ENCODE measurements at regions not wholly inside any gene's neighbourhood (a gene's known extent, or its start where the extent isn't known, plus 50 kb on each side); places are given as distances from the start of the nearest gene placed in this dataset.
"Not testable (repeated sequence)": the region's sequence is repeated elsewhere in the genome, so short reads cannot be mapped to it uniquely, and the experiment has no call there.

DNA sequence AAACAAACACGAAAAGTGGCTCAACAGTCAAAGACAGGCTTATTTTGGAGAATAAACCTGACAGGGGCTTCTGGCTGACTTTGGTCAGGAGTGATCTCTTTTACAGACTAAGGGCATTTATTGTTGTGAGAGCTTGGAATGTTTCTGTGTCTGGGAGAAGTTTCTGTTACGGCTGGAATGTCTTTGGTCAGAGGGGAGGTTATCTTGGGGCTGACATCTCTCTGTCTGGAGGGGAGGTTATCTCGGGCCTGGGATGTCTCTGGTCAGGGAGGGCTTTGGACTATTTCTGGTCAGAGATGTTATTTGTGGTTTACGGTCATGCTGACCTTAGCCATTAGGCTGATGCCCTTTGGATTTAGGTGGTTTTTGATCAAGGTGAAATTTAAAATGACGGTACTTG lies 345.5 kb upstream of the FSIP2 start:
- DNase-seq, result no peak

DNA sequence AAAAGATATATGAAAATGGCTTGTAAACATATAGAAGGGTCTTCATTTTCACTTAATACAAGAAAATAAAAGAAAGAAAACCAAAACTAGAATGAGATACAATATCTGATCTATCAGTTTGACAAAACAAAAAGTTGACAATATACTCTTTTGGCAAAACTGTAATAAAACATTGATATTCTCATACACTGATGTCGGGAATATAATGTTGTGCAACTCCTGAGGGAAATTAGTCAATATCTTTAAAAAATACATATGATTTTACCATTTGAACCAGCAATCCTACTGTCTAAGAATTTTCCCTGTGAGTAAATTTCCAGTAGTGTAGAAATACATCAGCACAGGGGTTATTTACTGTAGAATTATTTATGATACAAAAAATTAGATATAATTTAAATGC lies 336.1 kb upstream of the FSIP2 start:
- no peak for DNase-seq

GRCh38 chr2:185404578-185404977 lies 334.0 kb upstream of the FSIP2 start:
- no peak for DNase-seq

DNA sequence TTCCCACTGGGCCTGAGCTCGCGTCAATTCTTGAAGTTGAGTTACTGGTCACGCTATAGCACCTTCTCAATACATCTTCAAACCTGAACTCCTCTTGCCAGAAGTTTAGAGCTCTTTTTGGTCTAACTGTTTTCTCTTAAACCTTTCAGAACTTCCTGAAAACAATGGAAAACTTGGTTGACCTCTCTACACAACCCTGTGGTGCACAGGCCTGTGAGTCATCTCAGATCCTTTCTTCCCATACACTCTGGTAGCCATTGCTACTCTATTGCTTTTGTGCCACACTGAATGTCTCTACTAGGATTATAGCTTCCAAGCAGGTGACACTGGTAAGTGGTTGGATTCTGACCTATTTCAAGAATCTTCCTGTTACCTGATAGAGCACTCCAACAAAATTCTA lies 321.5 kb upstream of the FSIP2 start:
- DNase-seq, result no peak

GRCh38 chr2:185417688-185418087 lies 320.9 kb upstream of the FSIP2 start:
- no peak for DNase-seq

GRCh38 chr2:185424958-185425629 lies 313.5 kb upstream of the FSIP2 start:
- not testable (repeated sequence) for DNase-seq

GRCh38 chr2:185428000-185428399 lies 310.6 kb upstream of the FSIP2 start:
- DNase-seq, result no peak

- no peak for DNase-seq
These were observed 304.8 kb upstream of the FSIP2 start for GRCh38 chr2:185433824-185434223.

DNA sequence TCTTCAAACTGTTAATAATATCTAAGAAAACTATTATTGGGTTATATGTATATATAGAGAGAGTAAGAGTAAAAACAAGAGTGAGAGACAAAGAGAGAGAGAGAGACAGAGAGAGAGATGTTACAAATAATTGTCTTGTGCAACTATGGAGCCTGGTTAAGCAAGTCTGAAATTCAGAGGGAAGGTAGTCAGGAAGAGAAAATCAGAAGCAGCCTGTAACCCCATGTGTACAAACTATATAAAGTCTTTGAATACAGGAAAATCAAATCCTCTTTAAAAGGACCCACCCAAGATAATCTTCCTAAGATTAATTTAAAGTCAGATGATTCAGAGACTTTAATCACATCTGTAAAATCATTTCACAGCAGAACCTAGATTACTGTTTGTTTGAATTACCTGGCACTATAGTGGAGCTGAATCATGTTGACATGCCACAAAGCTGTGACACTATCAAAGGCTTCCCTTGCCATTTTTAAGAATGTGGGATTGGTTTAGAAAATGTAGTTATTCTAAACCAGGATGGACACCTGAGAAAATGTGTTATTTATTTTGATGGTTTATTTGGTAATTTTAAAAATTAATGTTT lies 301.7 kb upstream of the FSIP2 start:
- no peak for DNase-seq

GRCh38 chr2:185441486-185442005 lies 297.1 kb upstream of the FSIP2 start:
- no peak for DNase-seq

GRCh38 chr2:185456517-185456916 lies 282.1 kb upstream of the FSIP2 start:
- DNase-seq, result no peak

DNA sequence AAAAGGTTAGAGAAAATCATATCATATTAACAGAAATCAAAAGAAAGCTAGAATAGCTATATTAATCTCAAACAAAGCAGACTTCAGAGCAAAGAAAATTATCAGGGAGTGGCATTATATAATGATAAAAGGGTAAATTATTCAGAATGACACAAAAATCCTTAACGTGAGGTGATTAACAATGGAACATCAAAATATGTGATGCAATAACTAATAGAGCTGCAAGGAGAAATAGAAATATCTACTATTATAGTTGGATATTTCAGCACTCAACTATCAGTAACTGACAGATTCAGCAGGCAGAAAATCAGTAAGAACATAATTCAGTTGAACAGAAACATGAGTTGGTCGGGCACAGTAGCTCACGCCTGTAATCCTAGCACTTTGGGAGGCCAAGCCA lies 275.1 kb upstream of the FSIP2 start:
- no peak for DNase-seq

- no peak for DNase-seq
These were observed 271.7 kb upstream of the FSIP2 start for GRCh38 chr2:185466915-185467314.

- DNase-seq, result no peak
These were observed 267.2 kb upstream of the FSIP2 start for GRCh38 chr2:185471441-185471840.

- no peak for DNase-seq
These were observed 266.0 kb upstream of the FSIP2 start for GRCh38 chr2:185472574-185472973.

DNA sequence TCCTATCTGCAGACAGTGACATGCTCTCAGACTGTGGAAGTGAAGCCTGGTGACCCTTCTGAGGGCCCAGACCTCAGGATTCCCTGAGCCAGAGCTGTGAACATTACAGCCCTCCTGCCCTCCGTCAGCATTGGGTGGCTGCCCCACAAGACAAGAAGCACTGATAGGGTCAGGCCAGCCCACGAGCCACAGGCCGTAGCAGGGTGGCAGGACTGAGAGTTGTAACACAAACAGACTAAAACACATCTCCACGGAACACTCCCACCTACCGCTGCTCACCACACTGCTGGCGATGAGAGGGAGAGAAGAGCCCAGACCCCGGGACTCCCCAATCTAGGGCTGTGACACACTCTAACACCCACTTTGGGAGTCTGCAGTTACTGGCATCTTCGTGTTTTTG lies 264.8 kb upstream of the FSIP2 start:
- DNase-seq, result no peak

- DNase-seq, result no peak
These were observed 262.7 kb upstream of the FSIP2 start for GRCh38 chr2:185475914-185476313.

DNA sequence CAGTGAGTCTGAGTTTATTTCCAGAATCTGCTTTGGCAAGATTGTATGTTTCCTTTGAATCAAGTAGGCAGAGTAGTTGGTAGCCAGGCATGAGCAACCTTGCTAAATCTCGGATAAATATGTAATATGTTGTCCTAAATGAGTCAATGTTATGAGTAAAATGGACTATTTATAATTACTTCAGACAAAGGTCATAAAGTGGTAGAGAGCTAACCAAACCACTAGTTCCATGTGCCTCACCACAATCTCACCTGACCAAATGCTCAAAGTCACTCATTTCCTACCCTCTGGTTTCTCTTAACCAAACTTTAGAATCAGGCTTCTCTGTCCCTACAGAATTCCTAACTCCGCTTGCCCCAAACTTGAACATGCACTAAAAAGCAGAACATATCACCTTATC lies 261.2 kb upstream of the FSIP2 start:
- DNase-seq, result no peak

- DNase-seq, result no peak
These were observed 254.0 kb upstream of the FSIP2 start for GRCh38 chr2:185484602-185485001.

- no peak for DNase-seq
These were observed 236.3 kb upstream of the FSIP2 start for GRCh38 chr2:185502351-185502750.

DNA sequence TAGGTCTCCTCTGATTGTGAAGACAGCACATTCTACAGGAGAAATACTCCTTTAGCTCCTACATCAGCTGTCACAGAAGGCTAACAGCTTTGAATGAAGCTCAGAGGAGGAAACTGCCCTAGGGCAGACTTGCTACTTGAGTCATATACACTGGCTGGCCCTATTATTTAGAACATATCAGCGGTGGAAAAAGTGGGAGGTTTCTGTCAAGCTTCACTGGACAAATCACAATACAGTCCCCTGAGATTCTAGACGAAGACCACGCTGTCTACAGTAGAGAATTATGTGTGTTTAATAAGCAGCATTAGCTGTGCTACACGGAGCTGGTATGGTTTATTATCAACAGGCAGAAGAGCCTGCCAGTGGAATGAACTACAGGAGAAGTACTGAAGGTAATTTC lies 230.9 kb upstream of the FSIP2 start:
- no peak for DNase-seq

DNA sequence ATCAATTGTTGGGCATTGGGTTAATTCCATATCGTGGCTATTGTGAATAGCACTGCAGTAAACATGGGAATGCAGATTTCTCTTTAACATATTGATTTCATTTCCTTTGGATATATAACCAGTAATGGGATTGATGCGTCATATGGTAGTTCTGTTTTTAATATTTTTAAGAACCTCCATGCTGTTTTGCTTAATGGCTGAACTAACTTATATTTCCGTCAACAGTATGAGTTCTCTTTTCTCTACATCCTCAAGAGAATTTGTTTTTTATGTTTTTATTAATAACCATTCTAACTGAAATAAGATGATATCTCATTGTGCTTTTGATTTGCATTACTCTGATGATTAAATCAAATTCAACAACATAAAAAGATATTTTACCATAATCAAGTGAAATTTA lies 228.5 kb upstream of the FSIP2 start:
- no peak for DNase-seq

- DNase-seq, result no peak
These were observed 226.7 kb upstream of the FSIP2 start for GRCh38 chr2:185511925-185512324.

- DNase-seq, result no peak
These were observed 216.1 kb upstream of the FSIP2 start for GRCh38 chr2:185522472-185522871.

DNA sequence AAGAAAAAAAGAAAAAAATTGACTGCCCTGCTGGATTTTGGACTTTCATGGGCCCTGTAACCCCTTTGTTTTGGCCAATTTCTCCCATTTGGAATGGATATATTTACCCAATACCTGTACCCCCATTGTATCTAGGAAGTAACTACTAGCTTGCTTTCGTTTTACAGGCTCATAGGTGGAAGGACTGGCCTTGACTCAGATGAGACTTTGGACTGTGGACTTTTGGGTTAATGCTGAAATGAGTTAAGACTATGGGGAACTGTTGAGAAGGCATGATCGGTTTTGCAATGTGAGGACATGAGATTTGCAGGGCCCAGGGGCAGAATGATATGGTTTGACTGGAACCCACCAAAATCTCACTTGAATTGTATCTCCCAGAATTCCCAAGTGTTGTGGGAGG lies 214.4 kb upstream of the FSIP2 start:
- DNase-seq, result not testable (repeated sequence)
